H1 (cell line): ENCODE measurements at regions not wholly inside any gene's neighbourhood (a gene's known extent, or its start where the extent isn't known, plus 50 kb on each side); places are given as distances from the start of the nearest gene placed in this dataset.

Source experiments
- CTCF ChIA-PET: fragments of 300-600 bp; sonication (Branson Sonifier 250); formaldehyde crosslinking; loops from one replicate; lab custom pipeline; 2021; ENCODE audit not compliant: partially characterized antibody; lab: Charles Lee
- POLR2A ChIA-PET: fragments of 300-600 bp; sonication (Branson Sonifier 250); formaldehyde crosslinking; loops from one replicate; lab custom pipeline; 2021; ENCODE audit warnings: inconsistent platforms; ENCODE audit not compliant: partially characterized antibody; lab: Charles Lee
- DNase-seq, 2 experiments: peaks; one replicate each; pipeline versions ENCODE4 v3.0.0 to v3.0.0-alpha.2; 2010 to 2022; ENCODE audit warnings: low spot score in 2 of 2, low read depth in 1 of 2, mixed read lengths in 1 of 2
- FAIRE-seq: peaks from 2 replicates; lab custom pipeline; 2011; peaks lifted over from hg19 to GRCh38; lab: Jason Lieb, UNC
- H2AFZ ChIP-seq: 2 replicates; pipeline ENCODE4 v1.8.1; 2012; ENCODE audit warnings: low read length, inconsistent platforms
- H2AK5ac ChIP-seq: 2 replicates; pipeline ENCODE4 v1.6.1; 2013; ENCODE audit warnings: low read depth, low read length
- H2BK120ac ChIP-seq: replicated peaks from 2 replicates; pipeline ENCODE3; 2013; ENCODE audit warnings: low read depth, low read length, inconsistent platforms
- H2BK12ac ChIP-seq: 2 replicates; pipeline ENCODE4 v1.6.1; 2013; ENCODE audit warnings: low read depth, low read length
- H2BK15ac ChIP-seq: 2 replicates; pipeline ENCODE4 v1.6.1; 2013; ENCODE audit warnings: low read length
- H2BK20ac ChIP-seq: 2 replicates; pipeline ENCODE4 v1.6.1; 2013; ENCODE audit warnings: low read length
- H2BK5ac ChIP-seq: 2 replicates; pipeline ENCODE4 v1.6.1; 2013; ENCODE audit warnings: low read depth, low read length
- H3K14ac ChIP-seq: 2 replicates; pipeline ENCODE4 v1.6.1; 2013; ENCODE audit warnings: inconsistent platforms; ENCODE audit not compliant: insufficient read length
- H3K18ac ChIP-seq: 2 replicates; pipeline ENCODE4 v1.6.1; 2013; ENCODE audit warnings: low read length; ENCODE audit errors: extremely low read depth
- H3K23ac ChIP-seq: 2 replicates; pipeline ENCODE4 v1.6.1; 2013; ENCODE audit warnings: inconsistent platforms; ENCODE audit not compliant: insufficient read length
- H3K23me2 ChIP-seq: 2 replicates; pipeline ENCODE4 v1.6.1; 2013; ENCODE audit warnings: low read depth, low read length
- H3K27ac ChIP-seq: 2 replicates; pipeline ENCODE4 v1.6.1; 2011; ENCODE audit warnings: low read depth, low read length, inconsistent platforms
- H3K27me3 ChIP-seq, 4 experiments: replicated peaks in 1 of 4; 1 replicate in 1 of 4; 2 replicates in 3 of 4; pipeline versions ENCODE4 v1.6.1 to v1.8.1; 2011 to 2013; ENCODE audit warnings: low read length in 3 of 4, mild to moderate bottlenecking in 3 of 4, inconsistent platforms in 2 of 4, mixed read lengths in 2 of 4, moderate library complexity in 1 of 4; ENCODE audit not compliant: control insufficient read depth in 3 of 4, insufficient read depth in 3 of 4; ENCODE audit errors: extremely low read depth in 1 of 4
- H3K36me3 ChIP-seq, 4 experiments: 2 replicates each; pipeline versions ENCODE4 v1.6.1 to v1.8.1; 2011 to 2013; ENCODE audit warnings: mild to moderate bottlenecking in 4 of 4, low read length in 3 of 4, moderate library complexity in 2 of 4, control low read depth in 1 of 4, inconsistent platforms in 1 of 4; ENCODE audit not compliant: insufficient read depth in 4 of 4, control insufficient read depth in 2 of 4
- H3K4ac ChIP-seq: replicated peaks from 2 replicates; pipeline ENCODE3; 2013; ENCODE audit warnings: low read length, low read depth, mixed read lengths, inconsistent platforms; ENCODE audit not compliant: insufficient read length
- H3K4me1 ChIP-seq, 4 experiments: replicated peaks in 1 of 4; 1 replicate in 1 of 4; 2 replicates in 3 of 4; pipeline versions ENCODE4 v1.6.1 to v1.8.1; 2011 to 2013; ENCODE audit warnings: low read length in 3 of 4, inconsistent platforms in 2 of 4, mixed read lengths in 1 of 4; ENCODE audit not compliant: insufficient read depth in 4 of 4, control insufficient read depth in 3 of 4
- H3K4me2 ChIP-seq, 2 experiments: 2 replicates each; pipeline versions ENCODE4 v1.6.1 to v1.8.1; 2011 to 2013; ENCODE audit warnings: low read depth in 2 of 2, low read length in 2 of 2, control low read depth in 1 of 2, inconsistent platforms in 1 of 2, mild to moderate bottlenecking in 1 of 2; ENCODE audit not compliant: insufficient read depth in 1 of 2
- H3K4me3 ChIP-seq, 4 experiments: fragments of 200-600, 300-600 bp in 1 of 4; sonication (generic), shearing (Covaris generic), sonication (Bioruptor Twin) in 1 of 4; 2 replicates each; pipeline versions ENCODE4 v1.5.1 to v1.8.1; 2011 to 2016; ENCODE audit warnings: low read length in 4 of 4, low read depth in 3 of 4, control low read depth in 2 of 4, inconsistent platforms in 2 of 4, mild to moderate bottlenecking in 2 of 4, mixed read lengths in 1 of 4, moderate library complexity in 1 of 4; ENCODE audit not compliant: insufficient read depth in 2 of 4; ENCODE audit errors: extremely low read depth in 1 of 4
- H3K56ac ChIP-seq: replicated peaks from 2 replicates; pipeline ENCODE3; 2013; ENCODE audit warnings: low read depth, mild to moderate bottlenecking, mixed read lengths, low read length, inconsistent platforms; ENCODE audit not compliant: insufficient read length
- H3K79me1 ChIP-seq: 2 replicates; pipeline ENCODE4 v1.6.1; 2013; ENCODE audit warnings: low read depth, low read length, control low read depth
- H3K79me2 ChIP-seq, 2 experiments: 2 replicates each; pipeline versions ENCODE4 v1.6.1 to v1.8.1; 2012 to 2013; ENCODE audit warnings: low read length in 2 of 2, mild to moderate bottlenecking in 2 of 2, inconsistent platforms in 1 of 2; ENCODE audit not compliant: insufficient read depth in 2 of 2, control insufficient read depth in 1 of 2
- H3K9ac ChIP-seq, 4 experiments: replicated peaks in 1 of 4; 1 replicate in 1 of 4; 2 replicates in 3 of 4; pipeline versions ENCODE4 v1.6.1 to v1.8.1; 2011 to 2013; ENCODE audit warnings: low read depth in 3 of 4, low read length in 3 of 4, control low read depth in 2 of 4, mild to moderate bottlenecking in 2 of 4, moderate library complexity in 2 of 4, inconsistent platforms in 1 of 4; ENCODE audit errors: extremely low read depth in 1 of 4
- H3K9me3 ChIP-seq, 2 experiments: 2 replicates each; pipeline versions ENCODE4 v1.6.1 to v1.8.1; 2012 to 2013; ENCODE audit warnings: mild to moderate bottlenecking in 2 of 2, moderate library complexity in 2 of 2, control low read depth in 1 of 2, inconsistent platforms in 1 of 2, low read depth in 1 of 2, low read length in 1 of 2, mixed read lengths in 1 of 2; ENCODE audit not compliant: insufficient read depth in 2 of 2
- H4K20me1 ChIP-seq, 2 experiments: replicated peaks in 1 of 2; 2 replicates each; pipeline versions ENCODE3 to v1.8.1; 2011 to 2013; ENCODE audit warnings: inconsistent platforms in 2 of 2, low read length in 2 of 2, mild to moderate bottlenecking in 1 of 2; ENCODE audit not compliant: insufficient read depth in 2 of 2, control insufficient read depth in 1 of 2
- H4K5ac ChIP-seq: 2 replicates; pipeline ENCODE4 v1.6.1; 2013; ENCODE audit warnings: low read length, low read depth, mixed read lengths, inconsistent platforms; ENCODE audit not compliant: insufficient read length
- H4K8ac ChIP-seq: 2 replicates; pipeline ENCODE4 v1.8.0; 2013; ENCODE audit warnings: mild to moderate bottlenecking, moderate library complexity, low read length, inconsistent platforms; ENCODE audit not compliant: insufficient read depth; ENCODE audit errors: extremely low read depth
- H4K91ac ChIP-seq: replicated peaks from 2 replicates; pipeline ENCODE3; 2013; ENCODE audit warnings: low read length, mixed read lengths, inconsistent platforms; ENCODE audit not compliant: insufficient read length
- CEBPB ChIP-seq: IDR thresholded peaks from 2 replicates; pipeline ENCODE4 v1.6.1; 2012; ENCODE audit warnings: low read depth, low read length
- CTCF ChIP-seq, 3 experiments: IDR thresholded peaks; 1 replicate in 2 of 3; 2 replicates in 1 of 3; pipeline versions ENCODE4 v1.5.1 to v1.6.1; 2011; ENCODE audit warnings: low read length in 3 of 3, mild to moderate bottlenecking in 3 of 3, inconsistent platforms in 2 of 3, low read depth in 1 of 3, moderate library complexity in 1 of 3; ENCODE audit not compliant: insufficient read depth in 1 of 3; ENCODE audit errors: control extremely low read depth in 1 of 3
- GTF2F1 ChIP-seq: IDR thresholded peaks from 2 replicates; pipeline ENCODE4 v1.6.1; 2012; ENCODE audit warnings: low read depth, low read length, improper control_type of control experiment, borderline replicate concordance
- NANOG ChIP-seq: IDR thresholded peaks from 2 replicates; pipeline ENCODE4 v1.6.1; 2011; ENCODE audit warnings: low read length, low read depth, mild to moderate bottlenecking, inconsistent platforms; ENCODE audit not compliant: insufficient read depth, poor library complexity, severe bottlenecking
- RAD21 ChIP-seq, 2 experiments: IDR thresholded peaks in 1 of 2; conservative IDR thresholded peaks in 1 of 2; 2 replicates each; pipeline ENCODE4 v1.6.1; 2011; ENCODE audit warnings: low read depth in 2 of 2, low read length in 2 of 2, improper control_type of control experiment in 1 of 2, inconsistent platforms in 1 of 2, mild to moderate bottlenecking in 1 of 2, moderate library complexity in 1 of 2
- RXRA ChIP-seq: IDR thresholded peaks from 2 replicates; pipeline ENCODE4 v1.6.1; 2011; ENCODE audit warnings: low read depth, mild to moderate bottlenecking, low read length, moderate library complexity; ENCODE audit not compliant: insufficient read depth
- TBP ChIP-seq: IDR thresholded peaks from 2 replicates; pipeline ENCODE4 v1.6.1; 2011; ENCODE audit warnings: low read depth, low read length, improper control_type of control experiment
- WGBS, 2 experiments: shearing (Covaris generic) in 1 of 2; methylation state at CpG; one replicate each; pipeline versions ENCODE4 v1.1.6 to v1.1.7; 2013 to 2015; ENCODE audit warnings: low lambda C conversion rate in 2 of 2, mixed read lengths in 2 of 2, inconsistent platforms in 1 of 2, low coverage in 1 of 2, missing lambda C conversion rate in 1 of 2; ENCODE audit not compliant: insufficient replicate concordance in 2 of 2, insufficient coverage in 1 of 2, insufficient read length in 1 of 2; ENCODE audit errors: extremely low coverage in 1 of 2, missing lambda C conversion rate in 1 of 2; 5-methylcytosine and 5-hydroxymethylcytosine counted together

- POLR2A ChIA-PET, result no interaction called here
- Histone ChIP-seq H4K5ac (no peak overlapping the region), H2BK5ac (no peak overlapping the region), H2AK5ac (no peak overlapping the region), H4K8ac (no peak overlapping the region), H4K91ac (no peak overlapping the region), H3K9me3 (no peaks in the 10 kb centered on the region; a peak in 1 of 4 replicates), H4K20me1 (no peaks in the 10 kb centered on the region), H3K4ac (no peak overlapping the region), H3K79me2 (no peaks in the 10 kb centered on the region), H3K9ac (no peak overlapping the region), H2BK20ac (no peak overlapping the region), H3K14ac (no peak overlapping the region), H2BK120ac (no peak overlapping the region), H3K4me3 (no peak overlapping the region), H3K79me1 (no peaks in the 10 kb centered on the region), H3K23me2 (no peaks in the 10 kb centered on the region), H3K4me2 (no peak overlapping the region), H3K27me3 (no peaks in the 10 kb centered on the region), H3K36me3 (no peaks in the 10 kb centered on the region), H3K4me1 (no peaks in the 10 kb centered on the region), H2BK12ac (no peak overlapping the region), H3K27ac (no peak overlapping the region), H2AFZ (no peak overlapping the region), H3K23ac (no peak overlapping the region), H3K56ac (no peak overlapping the region), H2BK15ac (no peak overlapping the region), H3K18ac (no peak overlapping the region)
- no peak for FAIRE-seq
- CTCF ChIA-PET, result no interaction called here
- WGBS, 2 experiments, result 92% methylated on average over 4 of the region's 4 CpGs; no CpG with 5 or more reads in 1 of the 2 experiments
- DNase-seq, result no peak
- TF ChIP-seq GTF2F1 (no peak), CTCF (IDR thresholded peaks at IDR 0.05; ENCODE audit: control extremely low read depth in 1 of 3, insufficient read depth in 1 of 3, low read depth in 1 of 3, low read length in 3 of 3) (no peak), RXRA (no peak), RAD21 (IDR thresholded peaks at IDR 0.05 in 1 of 2, conservative IDR thresholded peaks at IDR 0.05 in 1 of 2; ENCODE audit: low read depth in 2 of 2, low read length in 2 of 2) (no peak), CEBPB (no peak), TBP (no peak), NANOG (no peak)
These were observed 196.1 kb downstream of the ACTR3 start for GRCh38 chr2:114085992-114086391.
